ENCODE measurements at regions not wholly inside any gene's neighbourhood (a gene's known extent, or its start where the extent isn't known, plus 50 kb on each side); places are given as distances from the start of the nearest gene placed in this dataset.

- H2AFZ ChIP-seq (ENCODE audit: low read length), result no peak overlapping the region
- no peak overlapping the region for H3K14ac ChIP-seq (ENCODE audit: low read length)
- no peak overlapping the region for H3K4me3 ChIP-seq (ENCODE audit: low read length in 2 of 2)
- H2BK5ac ChIP-seq (ENCODE audit: low read length), result no peak overlapping the region
- H3K9ac ChIP-seq (ENCODE audit: low read depth, low read length, poor library complexity), result no peak overlapping the region
- H3K36me3 ChIP-seq (replicated peaks in 1 of 2; ENCODE audit: control insufficient read depth in 2 of 2, insufficient read depth in 2 of 2, low read length in 2 of 2), result no peaks in the 10 kb centered on the region
- WGBS, 2 donors (ENCODE audit: extremely low coverage in 2 of 2, insufficient read length in 2 of 2, insufficient replicate concordance in 1 of 2), result no CpG with 5 or more reads among the region's 12 CpGs
- no peak overlapping the region for H3K18ac ChIP-seq (ENCODE audit: low read length)
- H2BK12ac ChIP-seq (ENCODE audit: low read length), result no peak overlapping the region
- no peak overlapping the region for H3K4ac ChIP-seq (ENCODE audit: low read length)
- no peak overlapping the region for H2BK15ac ChIP-seq (ENCODE audit: low read length)
- no peak overlapping the region for H3K27ac ChIP-seq (replicated peaks; ENCODE audit: low read length)
- H3K23ac ChIP-seq (ENCODE audit: low read depth, low read length, poor library complexity), result no peak overlapping the region
- H3K4me1 ChIP-seq (ENCODE audit: control insufficient read depth in 2 of 2, insufficient read depth in 1 of 2, low read depth in 1 of 2, low read length in 2 of 2), result no peaks in the 10 kb centered on the region
- no peak overlapping the region for H2BK120ac ChIP-seq (ENCODE audit: low read depth, low read length)
- no peak overlapping the region for H4K8ac ChIP-seq (ENCODE audit: low read depth, low read length)
- H3K4me2 ChIP-seq (ENCODE audit: insufficient read depth, low read length, poor library complexity, severe bottlenecking), result no peak overlapping the region
- H3K27me3 ChIP-seq (ENCODE audit: control insufficient read depth in 3 of 3, insufficient read depth in 3 of 3, low read depth in 1 of 3, low read length in 3 of 3), result no peaks in the 10 kb centered on the region
- no peaks in the 10 kb centered on the region for H3K9me3 ChIP-seq (replicated peaks in 1 of 2; ENCODE audit: control insufficient read depth in 2 of 2, insufficient read depth in 1 of 2, low read depth in 1 of 2, low read length in 2 of 2)
- DNase-seq (ENCODE audit: low spot score), result no peak
- H2AK5ac ChIP-seq (ENCODE audit: low read depth, low read length), result no peak overlapping the region
- H4K91ac ChIP-seq (ENCODE audit: low read depth, low read length, poor library complexity), result no peak overlapping the region
- no peaks in the 10 kb centered on the region for H3K79me1 ChIP-seq (ENCODE audit: low read depth, low read length)
Measured at GRCh38 chr6:15879371-15880261, 216.8 kb upstream of the DTNBP1 start.

- Histone ChIP-seq H3K23ac (ENCODE audit: low read depth, low read length, poor library complexity) (no peak overlapping the region), H4K8ac (ENCODE audit: low read depth, low read length) (no peak overlapping the region), H2BK120ac (ENCODE audit: low read depth, low read length) (no peak overlapping the region), H3K27me3 (ENCODE audit: control insufficient read depth in 3 of 3, insufficient read depth in 3 of 3, low read depth in 1 of 3, low read length in 3 of 3) (no peaks in the 10 kb centered on the region), H3K36me3 (replicated peaks in 1 of 2; ENCODE audit: control insufficient read depth in 2 of 2, insufficient read depth in 2 of 2, low read length in 2 of 2) (no peaks in the 10 kb centered on the region), H3K79me1 (ENCODE audit: low read depth, low read length) (no peaks in the 10 kb centered on the region), H2AK5ac (ENCODE audit: low read depth, low read length) (no peak overlapping the region), H2BK5ac (ENCODE audit: low read length) (no peak overlapping the region), H3K4ac (ENCODE audit: low read length) (no peak overlapping the region), H3K18ac (ENCODE audit: low read length) (no peak overlapping the region), H3K27ac (replicated peaks; ENCODE audit: low read length) (no peak overlapping the region), H3K9me3 (replicated peaks in 1 of 2; ENCODE audit: control insufficient read depth in 2 of 2, insufficient read depth in 1 of 2, low read depth in 1 of 2, low read length in 2 of 2) (no peaks in the 10 kb centered on the region), H3K14ac (ENCODE audit: low read length) (no peak overlapping the region), H3K9ac (ENCODE audit: low read depth, low read length, poor library complexity) (no peak overlapping the region), H3K4me2 (ENCODE audit: insufficient read depth, low read length, poor library complexity, severe bottlenecking) (no peak overlapping the region), H2BK15ac (ENCODE audit: low read length) (no peak overlapping the region), H2BK12ac (ENCODE audit: low read length) (no peak overlapping the region), H2AFZ (ENCODE audit: low read length) (no peak overlapping the region), H3K4me1 (ENCODE audit: control insufficient read depth in 2 of 2, insufficient read depth in 1 of 2, low read depth in 1 of 2, low read length in 2 of 2) (peaks cover 0 to 6% of the 10 kb centered on the region in 2 donors), H3K4me3 (ENCODE audit: low read length in 2 of 2) (no peak overlapping the region), H4K91ac (ENCODE audit: low read depth, low read length, poor library complexity) (no peak overlapping the region)
- WGBS, 2 donors (ENCODE audit: extremely low coverage in 2 of 2, insufficient read length in 2 of 2, insufficient replicate concordance in 1 of 2), result no CpG with 5 or more reads among the region's 2 CpGs
- no peak for DNase-seq (ENCODE audit: low spot score)
Measured at GRCh38 chr6:15877231-15877630, 214.4 kb upstream of the DTNBP1 start.

GRCh38 chr6:15876406-15876805, 213.6 kb upstream of the DTNBP1 start:
- Histone ChIP-seq H3K23ac (ENCODE audit: low read depth, low read length, poor library complexity) (no peak overlapping the region), H2BK12ac (ENCODE audit: low read length) (no peak overlapping the region), H3K9ac (ENCODE audit: low read depth, low read length, poor library complexity) (no peak overlapping the region), H3K4ac (ENCODE audit: low read length) (no peak overlapping the region), H2BK15ac (ENCODE audit: low read length) (no peak overlapping the region), H3K9me3 (replicated peaks in 1 of 2; ENCODE audit: control insufficient read depth in 2 of 2, insufficient read depth in 1 of 2, low read depth in 1 of 2, low read length in 2 of 2) (no peaks in the 10 kb centered on the region), H3K27me3 (ENCODE audit: control insufficient read depth in 3 of 3, insufficient read depth in 3 of 3, low read depth in 1 of 3, low read length in 3 of 3) (no peaks in the 10 kb centered on the region), H2BK5ac (ENCODE audit: low read length) (no peak overlapping the region), H3K4me3 (ENCODE audit: low read length in 2 of 2) (no peak overlapping the region), H3K18ac (ENCODE audit: low read length) (no peak overlapping the region), H3K79me1 (ENCODE audit: low read depth, low read length) (no peaks in the 10 kb centered on the region), H3K14ac (ENCODE audit: low read length) (no peak overlapping the region), H3K4me1 (ENCODE audit: control insufficient read depth in 2 of 2, insufficient read depth in 1 of 2, low read depth in 1 of 2, low read length in 2 of 2) (peaks cover 0 to 6% of the 10 kb centered on the region in 2 donors), H4K8ac (ENCODE audit: low read depth, low read length) (no peak overlapping the region), H2BK120ac (ENCODE audit: low read depth, low read length) (no peak overlapping the region), H2AFZ (ENCODE audit: low read length) (no peak overlapping the region), H4K91ac (ENCODE audit: low read depth, low read length, poor library complexity) (no peak overlapping the region), H3K4me2 (ENCODE audit: insufficient read depth, low read length, poor library complexity, severe bottlenecking) (no peak overlapping the region), H3K27ac (replicated peaks; ENCODE audit: low read length) (no peak overlapping the region), H2AK5ac (ENCODE audit: low read depth, low read length) (no peak overlapping the region), H3K36me3 (replicated peaks in 1 of 2; ENCODE audit: control insufficient read depth in 2 of 2, insufficient read depth in 2 of 2, low read length in 2 of 2) (no peaks in the 10 kb centered on the region)
- no CpG with 5 or more reads among the region's 3 CpGs for WGBS, 2 donors (ENCODE audit: extremely low coverage in 2 of 2, insufficient read length in 2 of 2, insufficient replicate concordance in 1 of 2)
- DNase-seq (ENCODE audit: low spot score), result no peak

- H3K9me3 ChIP-seq (replicated peaks in 1 of 2; ENCODE audit: control insufficient read depth in 2 of 2, insufficient read depth in 1 of 2, low read depth in 1 of 2, low read length in 2 of 2), result no peaks in the 10 kb centered on the region
Measured at GRCh38 chr6:15875797-15876196, 213.0 kb upstream of the DTNBP1 start.

More at GRCh38 chr6:15875797-15876196, 213.0 kb upstream of the DTNBP1 start:
- Histone ChIP-seq H3K9ac (ENCODE audit: low read depth, low read length, poor library complexity) (no peak overlapping the region), H2BK5ac (ENCODE audit: low read length) (no peak overlapping the region), H3K18ac (ENCODE audit: low read length) (no peak overlapping the region), H2BK15ac (ENCODE audit: low read length) (no peak overlapping the region), H2AK5ac (ENCODE audit: low read depth, low read length) (no peak overlapping the region), H3K4me3 (ENCODE audit: low read length in 2 of 2) (no peak overlapping the region), H3K4me1 (ENCODE audit: control insufficient read depth in 2 of 2, insufficient read depth in 1 of 2, low read depth in 1 of 2, low read length in 2 of 2) (peaks cover 0 to 6% of the 10 kb centered on the region in 2 donors), H3K4ac (ENCODE audit: low read length) (no peak overlapping the region), H2BK12ac (ENCODE audit: low read length) (no peak overlapping the region), H3K14ac (ENCODE audit: low read length) (no peak overlapping the region), H2BK120ac (ENCODE audit: low read depth, low read length) (no peak overlapping the region), H4K8ac (ENCODE audit: low read depth, low read length) (no peak overlapping the region), H2AFZ (ENCODE audit: low read length) (no peak overlapping the region), H3K4me2 (ENCODE audit: insufficient read depth, low read length, poor library complexity, severe bottlenecking) (no peak overlapping the region), H3K27ac (replicated peaks; ENCODE audit: low read length) (no peak overlapping the region), H3K23ac (ENCODE audit: low read depth, low read length, poor library complexity) (no peak overlapping the region), H3K27me3 (ENCODE audit: control insufficient read depth in 3 of 3, insufficient read depth in 3 of 3, low read depth in 1 of 3, low read length in 3 of 3) (no peaks in the 10 kb centered on the region), H4K91ac (ENCODE audit: low read depth, low read length, poor library complexity) (no peak overlapping the region), H3K79me1 (ENCODE audit: low read depth, low read length) (no peaks in the 10 kb centered on the region), H3K36me3 (replicated peaks in 1 of 2; ENCODE audit: control insufficient read depth in 2 of 2, insufficient read depth in 2 of 2, low read length in 2 of 2) (no peaks in the 10 kb centered on the region)
- WGBS, 2 donors (ENCODE audit: extremely low coverage in 2 of 2, insufficient read length in 2 of 2, insufficient replicate concordance in 1 of 2), result no CpG with 5 or more reads among the region's 1 CpG
- no peak for DNase-seq (ENCODE audit: low spot score)
